Suprapubic skin (tissue), 4 donors: ENCODE measurements at regions not wholly inside any gene's neighbourhood (a gene's known extent, or its start where the extent isn't known, plus 50 kb on each side); places are given as distances from the start of the nearest gene placed in this dataset.

ENCODE experiments used
- DNase-seq, 2 donors: peaks; one replicate each; pipeline ENCODE4 v3.0.0-alpha.2; 2019; ENCODE audit warnings: low spot score in 2 of 2
- H3K27ac ChIP-seq: fragments of 200-600 bp; sonication (generic); one replicate; pipeline ENCODE4 v1.5.1; 2019
- H3K27me3 ChIP-seq: fragments of 200-600 bp; sonication (generic); one replicate; pipeline ENCODE4 v1.5.1; 2019
- H3K36me3 ChIP-seq: fragments of 200-600 bp; sonication (generic); one replicate; pipeline ENCODE4 v1.5.1; 2019
- H3K4me1 ChIP-seq: fragments of 200-600 bp; sonication (generic); one replicate; pipeline ENCODE4 v1.5.1; 2019
- H3K4me3 ChIP-seq: fragments of 200-600 bp; sonication (generic); one replicate; pipeline ENCODE4 v1.5.1; 2019; ENCODE audit warnings: mild to moderate bottlenecking
- H3K9me3 ChIP-seq: fragments of 200-600 bp; sonication (generic); one replicate; pipeline ENCODE4 v1.5.1; 2019
- EP300 ChIP-seq: sonication (generic); formaldehyde crosslinking; IDR thresholded peaks from one replicate; pipeline ENCODE4 v1.6.1; 2017; ENCODE audit warnings: antibody characterized with exemption
- POLR2A ChIP-seq, 2 donors: fragments of 450-650 bp; IDR thresholded peaks; one replicate each; pipeline ENCODE4 v1.6.1; 2017; ENCODE audit warnings: antibody characterized with exemption in 2 of 2, mild to moderate bottlenecking in 2 of 2, moderate library complexity in 2 of 2
- POLR2AphosphoS5 ChIP-seq, 3 donors: sonication (generic); formaldehyde crosslinking; IDR thresholded peaks; one replicate each; pipeline ENCODE4 v1.6.1; 2017; ENCODE audit warnings: antibody characterized with exemption in 3 of 3
- WGBS: methylation state at CpG from one replicate; pipeline ENCODE4 v1.1.5; 2018; 5-methylcytosine and 5-hydroxymethylcytosine counted together
- TF ChIP-seq, protein P1 (sequence below), 2 donors: fragments of 200-600 bp in 1 of 2; fragments of 450-650 bp in 1 of 2; sonication (generic) in 1 of 2; IDR thresholded peaks; one replicate each; pipeline ENCODE4 v1.5.1; 2016 to 2019; ENCODE audit warnings: antibody characterized with exemption in 2 of 2, mild to moderate bottlenecking in 1 of 2, moderate library complexity in 1 of 2

DNA sequence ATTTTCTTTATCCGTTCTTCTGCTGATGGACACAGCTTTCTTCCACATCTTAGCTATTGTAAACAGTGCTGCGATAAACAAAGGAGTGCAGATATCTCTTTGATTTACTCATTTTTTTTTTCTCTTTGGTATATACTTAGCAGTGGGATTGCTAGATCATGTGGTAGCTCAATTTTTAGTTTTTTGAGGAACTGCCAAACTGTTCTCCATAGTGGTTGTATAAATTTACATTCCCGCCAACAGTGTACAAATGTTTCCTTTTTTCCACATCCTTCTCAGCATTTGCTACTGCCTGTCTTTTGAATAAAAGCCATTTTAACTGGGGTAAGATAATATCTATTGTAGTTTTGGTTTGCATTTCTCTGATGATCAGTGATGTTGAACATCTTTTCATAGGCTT, 196.8 kb upstream of the ZNF717 start:
- H3K4me1 ChIP-seq = no peaks in the 10 kb centered on the region
- H3K27ac ChIP-seq = no peak overlapping the region
- no peaks in the 10 kb centered on the region for H3K9me3 ChIP-seq
- no peak for DNase-seq
- no peaks in the 10 kb centered on the region for H3K36me3 ChIP-seq
- no peaks in the 10 kb centered on the region for H3K27me3 ChIP-seq
- TF ChIP-seq POLR2AphosphoS5 (IDR thresholded peaks at IDR 0.05) = no peak
- no peak for TF ChIP-seq EP300
- TF ChIP-seq, protein P1, sequence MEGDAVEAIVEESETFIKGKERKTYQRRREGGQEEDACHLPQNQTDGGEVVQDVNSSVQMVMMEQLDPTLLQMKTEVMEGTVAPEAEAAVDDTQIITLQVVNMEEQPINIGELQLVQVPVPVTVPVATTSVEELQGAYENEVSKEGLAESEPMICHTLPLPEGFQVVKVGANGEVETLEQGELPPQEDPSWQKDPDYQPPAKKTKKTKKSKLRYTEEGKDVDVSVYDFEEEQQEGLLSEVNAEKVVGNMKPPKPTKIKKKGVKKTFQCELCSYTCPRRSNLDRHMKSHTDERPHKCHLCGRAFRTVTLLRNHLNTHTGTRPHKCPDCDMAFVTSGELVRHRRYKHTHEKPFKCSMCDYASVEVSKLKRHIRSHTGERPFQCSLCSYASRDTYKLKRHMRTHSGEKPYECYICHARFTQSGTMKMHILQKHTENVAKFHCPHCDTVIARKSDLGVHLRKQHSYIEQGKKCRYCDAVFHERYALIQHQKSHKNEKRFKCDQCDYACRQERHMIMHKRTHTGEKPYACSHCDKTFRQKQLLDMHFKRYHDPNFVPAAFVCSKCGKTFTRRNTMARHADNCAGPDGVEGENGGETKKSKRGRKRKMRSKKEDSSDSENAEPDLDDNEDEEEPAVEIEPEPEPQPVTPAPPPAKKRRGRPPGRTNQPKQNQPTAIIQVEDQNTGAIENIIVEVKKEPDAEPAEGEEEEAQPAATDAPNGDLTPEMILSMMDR (IDR thresholded peaks at IDR 0.05) = no peak
- TF ChIP-seq POLR2A (IDR thresholded peaks at IDR 0.05) = no peak
- H3K4me3 ChIP-seq = no peak overlapping the region
- WGBS = 93% methylated on average over 3 of the region's 3 CpGs

DNA sequence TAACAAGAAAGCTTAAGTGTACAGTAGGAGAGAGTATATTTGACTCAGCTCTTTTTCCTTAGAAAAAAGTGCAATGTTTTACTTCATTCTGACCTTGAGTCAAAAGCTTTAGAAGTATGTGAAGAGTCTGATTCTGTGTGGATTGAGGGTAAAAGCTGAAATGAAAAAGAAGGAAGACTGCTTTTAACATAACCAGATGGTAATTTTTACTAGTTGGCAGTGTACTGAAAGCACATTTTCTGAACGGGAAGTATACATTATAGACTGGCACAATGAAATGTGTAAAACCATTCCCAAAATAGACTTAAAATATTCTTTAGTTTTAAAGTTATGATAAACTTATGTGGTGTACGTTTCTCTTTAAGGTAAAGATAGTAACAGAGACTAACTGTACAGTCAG, 197.8 kb upstream of the ZNF717 start:
- Histone ChIP-seq H3K4me1 (no peaks in the 10 kb centered on the region), H3K4me3 (no peak overlapping the region), H3K27ac (no peak overlapping the region), H3K27me3 (no peaks in the 10 kb centered on the region), H3K9me3 (no peaks in the 10 kb centered on the region), H3K36me3 (no peaks in the 10 kb centered on the region)
- WGBS = 52% methylated on average over 2 of the region's 2 CpGs
- TF ChIP-seq POLR2AphosphoS5 (IDR thresholded peaks at IDR 0.05) = no peak
- TF ChIP-seq POLR2A (IDR thresholded peaks at IDR 0.05) = no peak
- no peak for TF ChIP-seq EP300
- TF ChIP-seq, protein P1 (IDR thresholded peaks at IDR 0.05) = no peak
- DNase-seq = no peak

DNA sequence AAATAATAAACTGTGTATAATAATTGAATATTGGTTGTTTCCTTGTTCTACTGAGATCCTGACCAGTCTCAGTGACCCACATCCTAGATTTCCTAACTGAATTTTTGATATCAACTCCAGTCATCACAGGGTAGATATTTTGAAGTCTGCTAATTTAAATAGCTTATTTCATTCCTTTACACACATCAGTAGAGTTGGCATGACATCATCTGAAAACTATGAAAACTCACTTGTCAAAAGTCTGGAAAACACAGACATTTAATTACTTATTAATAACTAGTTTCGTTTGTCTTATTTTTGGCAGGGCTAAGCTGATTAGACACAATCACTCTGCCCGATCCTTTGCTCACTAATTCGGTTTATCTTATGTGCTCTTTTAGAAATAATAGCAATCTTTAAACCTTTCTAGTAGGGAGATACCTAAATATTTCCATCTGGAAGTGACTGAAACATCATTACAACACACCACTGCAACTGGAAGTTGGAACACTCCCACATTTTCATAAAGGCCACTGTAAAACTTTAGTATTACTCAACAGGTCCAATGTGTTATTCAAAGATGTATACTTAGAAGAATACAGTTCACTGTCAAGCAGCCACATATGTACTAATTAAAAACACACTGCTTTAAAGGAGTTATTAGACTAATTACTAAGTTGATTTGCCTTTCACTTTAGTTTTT, 198.4 kb upstream of the ZNF717 start:
- Histone ChIP-seq H3K36me3 (no peaks in the 10 kb centered on the region), H3K4me1 (no peaks in the 10 kb centered on the region), H3K27ac (no peak overlapping the region), H3K27me3 (no peaks in the 10 kb centered on the region), H3K4me3 (no peak overlapping the region), H3K9me3 (no peaks in the 10 kb centered on the region)
- DNase-seq = no peak
- WGBS = 45% methylated on average over 3 of the region's 3 CpGs
- TF ChIP-seq, protein P1 (IDR thresholded peaks at IDR 0.05) = no peak
- TF ChIP-seq POLR2A (IDR thresholded peaks at IDR 0.05) (no peak), EP300 (no peak), POLR2AphosphoS5 (IDR thresholded peaks at IDR 0.05) (no peak)

DNA sequence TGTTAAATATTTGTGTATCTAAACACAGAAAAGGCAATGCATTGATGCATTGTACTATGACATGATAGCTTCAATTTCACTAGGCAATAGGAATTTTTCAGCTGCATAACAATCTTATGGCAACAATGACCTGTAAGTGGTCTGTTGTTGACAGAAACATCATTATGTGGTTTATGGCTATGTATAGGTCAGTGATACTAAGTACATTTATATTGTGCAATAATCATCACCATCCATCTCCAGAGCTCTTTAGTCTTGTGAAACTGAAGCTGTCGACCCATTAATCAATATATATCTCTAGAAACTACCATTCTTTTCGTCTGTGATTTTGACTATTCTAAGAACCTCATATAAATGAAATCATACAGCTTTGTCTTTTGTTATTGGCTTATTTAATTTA, 200.1 kb upstream of the ZNF717 start:
- Histone ChIP-seq H3K9me3 (no peaks in the 10 kb centered on the region), H3K27ac (no peak overlapping the region), H3K4me1 (no peaks in the 10 kb centered on the region), H3K36me3 (no peaks in the 10 kb centered on the region), H3K27me3 (no peaks in the 10 kb centered on the region), H3K4me3 (no peak overlapping the region)
- no peak for DNase-seq
- 33% methylated on average over 2 of the region's 2 CpGs for WGBS
- TF ChIP-seq EP300 = no peak
- TF ChIP-seq, protein P1 (IDR thresholded peaks at IDR 0.05) = no peak
- no peak for TF ChIP-seq POLR2A (IDR thresholded peaks at IDR 0.05)
- no peak for TF ChIP-seq POLR2AphosphoS5 (IDR thresholded peaks at IDR 0.05)

DNA sequence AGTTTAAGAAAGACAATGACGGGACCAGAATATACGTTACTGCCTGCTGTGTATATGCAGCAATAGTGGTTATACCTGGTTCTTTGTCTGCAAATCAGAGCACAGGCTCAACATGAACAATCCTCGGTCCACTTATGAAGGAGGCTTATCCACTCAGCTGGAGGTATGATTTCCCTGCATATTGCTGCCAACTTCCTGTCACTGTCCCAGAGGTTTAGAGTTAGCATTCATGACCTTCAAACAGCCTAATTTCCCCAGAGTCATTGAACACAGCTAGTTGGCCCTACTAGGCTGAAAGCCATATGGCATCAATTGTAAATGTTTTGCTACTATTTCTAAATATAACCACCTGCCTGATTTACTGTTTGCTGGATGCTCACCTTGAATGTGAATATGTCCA, 224.9 kb upstream of the ZNF717 start:
- Histone ChIP-seq H3K4me3 (no peak overlapping the region), H3K36me3 (no peaks in the 10 kb centered on the region), H3K9me3 (peaks cover 6% of the 10 kb centered on the region), H3K27ac (no peak overlapping the region), H3K27me3 (no peaks in the 10 kb centered on the region), H3K4me1 (no peaks in the 10 kb centered on the region)
- no peak for DNase-seq
- TF ChIP-seq EP300 (no peak), POLR2AphosphoS5 (IDR thresholded peaks at IDR 0.05) (no peak), POLR2A (IDR thresholded peaks at IDR 0.05) (no peak)
- TF ChIP-seq, protein P1 (IDR thresholded peaks at IDR 0.05) = no peak
- WGBS = 68% methylated on average over 3 of the region's 3 CpGs
